H1 (cell line): ENCODE measurements at regions not wholly inside any gene's neighbourhood (a gene's known extent, or its start where the extent isn't known, plus 50 kb on each side); places are given as distances from the start of the nearest gene placed in this dataset.

Source experiments
- CTCF ChIA-PET: fragments of 300-600 bp; sonication (Branson Sonifier 250); formaldehyde crosslinking; loops from one replicate; lab custom pipeline; 2021; ENCODE audit not compliant: partially characterized antibody; lab: Charles Lee
- POLR2A ChIA-PET: fragments of 300-600 bp; sonication (Branson Sonifier 250); formaldehyde crosslinking; loops from one replicate; lab custom pipeline; 2021; ENCODE audit warnings: inconsistent platforms; ENCODE audit not compliant: partially characterized antibody; lab: Charles Lee
- DNase-seq, 2 experiments: peaks; one replicate each; pipeline versions ENCODE4 v3.0.0 to v3.0.0-alpha.2; 2010 to 2022; ENCODE audit warnings: low spot score in 2 of 2, low read depth in 1 of 2, mixed read lengths in 1 of 2
- FAIRE-seq: peaks from 2 replicates; lab custom pipeline; 2011; peaks lifted over from hg19 to GRCh38; lab: Jason Lieb, UNC
- H2AFZ ChIP-seq: 2 replicates; pipeline ENCODE4 v1.8.1; 2012; ENCODE audit warnings: low read length, inconsistent platforms
- H2AK5ac ChIP-seq: 2 replicates; pipeline ENCODE4 v1.6.1; 2013; ENCODE audit warnings: low read depth, low read length
- H2BK120ac ChIP-seq: replicated peaks from 2 replicates; pipeline ENCODE3; 2013; ENCODE audit warnings: low read depth, low read length, inconsistent platforms
- H2BK12ac ChIP-seq: 2 replicates; pipeline ENCODE4 v1.6.1; 2013; ENCODE audit warnings: low read depth, low read length
- H2BK15ac ChIP-seq: 2 replicates; pipeline ENCODE4 v1.6.1; 2013; ENCODE audit warnings: low read length
- H2BK20ac ChIP-seq: 2 replicates; pipeline ENCODE4 v1.6.1; 2013; ENCODE audit warnings: low read length
- H2BK5ac ChIP-seq: 2 replicates; pipeline ENCODE4 v1.6.1; 2013; ENCODE audit warnings: low read depth, low read length
- H3K14ac ChIP-seq: 2 replicates; pipeline ENCODE4 v1.6.1; 2013; ENCODE audit warnings: inconsistent platforms; ENCODE audit not compliant: insufficient read length
- H3K18ac ChIP-seq: 2 replicates; pipeline ENCODE4 v1.6.1; 2013; ENCODE audit warnings: low read length; ENCODE audit errors: extremely low read depth
- H3K23ac ChIP-seq: 2 replicates; pipeline ENCODE4 v1.6.1; 2013; ENCODE audit warnings: inconsistent platforms; ENCODE audit not compliant: insufficient read length
- H3K23me2 ChIP-seq: 2 replicates; pipeline ENCODE4 v1.6.1; 2013; ENCODE audit warnings: low read depth, low read length
- H3K27ac ChIP-seq: 2 replicates; pipeline ENCODE4 v1.6.1; 2011; ENCODE audit warnings: low read depth, low read length, inconsistent platforms
- H3K27me3 ChIP-seq, 4 experiments: replicated peaks in 1 of 4; 1 replicate in 1 of 4; 2 replicates in 3 of 4; pipeline versions ENCODE4 v1.6.1 to v1.8.1; 2011 to 2013; ENCODE audit warnings: low read length in 3 of 4, mild to moderate bottlenecking in 3 of 4, inconsistent platforms in 2 of 4, mixed read lengths in 2 of 4, moderate library complexity in 1 of 4; ENCODE audit not compliant: control insufficient read depth in 3 of 4, insufficient read depth in 3 of 4; ENCODE audit errors: extremely low read depth in 1 of 4
- H3K36me3 ChIP-seq, 4 experiments: 2 replicates each; pipeline versions ENCODE4 v1.6.1 to v1.8.1; 2011 to 2013; ENCODE audit warnings: mild to moderate bottlenecking in 4 of 4, low read length in 3 of 4, moderate library complexity in 2 of 4, control low read depth in 1 of 4, inconsistent platforms in 1 of 4; ENCODE audit not compliant: insufficient read depth in 4 of 4, control insufficient read depth in 2 of 4
- H3K4ac ChIP-seq: replicated peaks from 2 replicates; pipeline ENCODE3; 2013; ENCODE audit warnings: low read length, low read depth, mixed read lengths, inconsistent platforms; ENCODE audit not compliant: insufficient read length
- H3K4me1 ChIP-seq, 4 experiments: replicated peaks in 1 of 4; 1 replicate in 1 of 4; 2 replicates in 3 of 4; pipeline versions ENCODE4 v1.6.1 to v1.8.1; 2011 to 2013; ENCODE audit warnings: low read length in 3 of 4, inconsistent platforms in 2 of 4, mixed read lengths in 1 of 4; ENCODE audit not compliant: insufficient read depth in 4 of 4, control insufficient read depth in 3 of 4
- H3K4me2 ChIP-seq, 2 experiments: 2 replicates each; pipeline versions ENCODE4 v1.6.1 to v1.8.1; 2011 to 2013; ENCODE audit warnings: low read depth in 2 of 2, low read length in 2 of 2, control low read depth in 1 of 2, inconsistent platforms in 1 of 2, mild to moderate bottlenecking in 1 of 2; ENCODE audit not compliant: insufficient read depth in 1 of 2
- H3K4me3 ChIP-seq, 4 experiments: fragments of 200-600, 300-600 bp in 1 of 4; sonication (generic), shearing (Covaris generic), sonication (Bioruptor Twin) in 1 of 4; 2 replicates each; pipeline versions ENCODE4 v1.5.1 to v1.8.1; 2011 to 2016; ENCODE audit warnings: low read length in 4 of 4, low read depth in 3 of 4, control low read depth in 2 of 4, inconsistent platforms in 2 of 4, mild to moderate bottlenecking in 2 of 4, mixed read lengths in 1 of 4, moderate library complexity in 1 of 4; ENCODE audit not compliant: insufficient read depth in 2 of 4; ENCODE audit errors: extremely low read depth in 1 of 4
- H3K56ac ChIP-seq: replicated peaks from 2 replicates; pipeline ENCODE3; 2013; ENCODE audit warnings: low read depth, mild to moderate bottlenecking, mixed read lengths, low read length, inconsistent platforms; ENCODE audit not compliant: insufficient read length
- H3K79me1 ChIP-seq: 2 replicates; pipeline ENCODE4 v1.6.1; 2013; ENCODE audit warnings: low read depth, low read length, control low read depth
- H3K79me2 ChIP-seq, 2 experiments: 2 replicates each; pipeline versions ENCODE4 v1.6.1 to v1.8.1; 2012 to 2013; ENCODE audit warnings: low read length in 2 of 2, mild to moderate bottlenecking in 2 of 2, inconsistent platforms in 1 of 2; ENCODE audit not compliant: insufficient read depth in 2 of 2, control insufficient read depth in 1 of 2
- H3K9ac ChIP-seq, 4 experiments: replicated peaks in 1 of 4; 1 replicate in 1 of 4; 2 replicates in 3 of 4; pipeline versions ENCODE4 v1.6.1 to v1.8.1; 2011 to 2013; ENCODE audit warnings: low read depth in 3 of 4, low read length in 3 of 4, control low read depth in 2 of 4, mild to moderate bottlenecking in 2 of 4, moderate library complexity in 2 of 4, inconsistent platforms in 1 of 4; ENCODE audit errors: extremely low read depth in 1 of 4
- H3K9me3 ChIP-seq, 2 experiments: 2 replicates each; pipeline versions ENCODE4 v1.6.1 to v1.8.1; 2012 to 2013; ENCODE audit warnings: mild to moderate bottlenecking in 2 of 2, moderate library complexity in 2 of 2, control low read depth in 1 of 2, inconsistent platforms in 1 of 2, low read depth in 1 of 2, low read length in 1 of 2, mixed read lengths in 1 of 2; ENCODE audit not compliant: insufficient read depth in 2 of 2
- H4K20me1 ChIP-seq, 2 experiments: replicated peaks in 1 of 2; 2 replicates each; pipeline versions ENCODE3 to v1.8.1; 2011 to 2013; ENCODE audit warnings: inconsistent platforms in 2 of 2, low read length in 2 of 2, mild to moderate bottlenecking in 1 of 2; ENCODE audit not compliant: insufficient read depth in 2 of 2, control insufficient read depth in 1 of 2
- H4K5ac ChIP-seq: 2 replicates; pipeline ENCODE4 v1.6.1; 2013; ENCODE audit warnings: low read length, low read depth, mixed read lengths, inconsistent platforms; ENCODE audit not compliant: insufficient read length
- H4K8ac ChIP-seq: 2 replicates; pipeline ENCODE4 v1.8.0; 2013; ENCODE audit warnings: mild to moderate bottlenecking, moderate library complexity, low read length, inconsistent platforms; ENCODE audit not compliant: insufficient read depth; ENCODE audit errors: extremely low read depth
- H4K91ac ChIP-seq: replicated peaks from 2 replicates; pipeline ENCODE3; 2013; ENCODE audit warnings: low read length, mixed read lengths, inconsistent platforms; ENCODE audit not compliant: insufficient read length
- BCL11A ChIP-seq, 2 experiments: IDR thresholded peaks; one replicate each; pipeline ENCODE4 v1.6.1; 2011; ENCODE audit warnings: low read depth in 2 of 2, low read length in 2 of 2, mild to moderate bottlenecking in 2 of 2
- CBX5 ChIP-seq: fragments of 300-800, 300-1000 bp; sonication (generic); IDR thresholded peaks from 2 replicates; pipeline ENCODE4 v1.7.1; 2016; ENCODE audit warnings: antibody characterized with exemption, low read length, low read depth
- GTF2F1 ChIP-seq: IDR thresholded peaks from 2 replicates; pipeline ENCODE4 v1.6.1; 2012; ENCODE audit warnings: low read depth, low read length, improper control_type of control experiment, borderline replicate concordance
- HDAC2 ChIP-seq, 2 experiments: fragments of 300-600 bp in 1 of 2; sonication (generic) in 1 of 2; IDR thresholded peaks; 2 replicates each; pipeline ENCODE4 v1.6.1; 2011 to 2012; ENCODE audit warnings: low read depth in 2 of 2, low read length in 2 of 2, mild to moderate bottlenecking in 2 of 2, moderate library complexity in 2 of 2, borderline replicate concordance in 1 of 2, inconsistent platforms in 1 of 2
- JUN ChIP-seq: IDR thresholded peaks from 2 replicates; pipeline ENCODE4 v1.6.1; 2011; ENCODE audit warnings: low read depth, mild to moderate bottlenecking, improper control_type of control experiment, low read length
- JUND ChIP-seq: IDR thresholded peaks from 2 replicates; pipeline ENCODE4 v1.6.1; 2011; ENCODE audit warnings: mild to moderate bottlenecking, improper control_type of control experiment, low read length
- MAX ChIP-seq: IDR thresholded peaks from 2 replicates; pipeline ENCODE4 v1.6.1; 2012; ENCODE audit warnings: inconsistent platforms
- RAD21 ChIP-seq, 2 experiments: IDR thresholded peaks in 1 of 2; conservative IDR thresholded peaks in 1 of 2; 2 replicates each; pipeline ENCODE4 v1.6.1; 2011; ENCODE audit warnings: low read depth in 2 of 2, low read length in 2 of 2, improper control_type of control experiment in 1 of 2, inconsistent platforms in 1 of 2, mild to moderate bottlenecking in 1 of 2, moderate library complexity in 1 of 2
- RNF2 ChIP-seq: fragments of 200-900, 300-1000 bp; sonication (generic); IDR thresholded peaks from 2 replicates; pipeline ENCODE4 v1.7.1; 2016; ENCODE audit warnings: borderline replicate concordance, low read depth, mild to moderate bottlenecking, antibody characterized with exemption, low read length; ENCODE audit not compliant: poor library complexity, severe bottlenecking; ENCODE audit errors: missing control alignments
- SIX5 ChIP-seq: IDR thresholded peaks from 2 replicates; pipeline ENCODE4 v1.6.1; 2011; ENCODE audit warnings: mild to moderate bottlenecking, low read depth, low read length
- USF2 ChIP-seq: IDR thresholded peaks from 2 replicates; pipeline ENCODE4 v1.6.1; 2011; ENCODE audit warnings: low read length, improper control_type of control experiment
- ZNF274 ChIP-seq: IDR thresholded peaks from 2 replicates; pipeline ENCODE4 v1.7.0; 2012; ENCODE audit warnings: low read length, borderline replicate concordance; ENCODE audit errors: extremely low read depth
- WGBS, 2 experiments: shearing (Covaris generic) in 1 of 2; methylation state at CpG; one replicate each; pipeline versions ENCODE4 v1.1.6 to v1.1.7; 2013 to 2015; ENCODE audit warnings: low lambda C conversion rate in 2 of 2, mixed read lengths in 2 of 2, inconsistent platforms in 1 of 2, low coverage in 1 of 2, missing lambda C conversion rate in 1 of 2; ENCODE audit not compliant: insufficient replicate concordance in 2 of 2, insufficient coverage in 1 of 2, insufficient read length in 1 of 2; ENCODE audit errors: extremely low coverage in 1 of 2, missing lambda C conversion rate in 1 of 2; 5-methylcytosine and 5-hydroxymethylcytosine counted together

DNA sequence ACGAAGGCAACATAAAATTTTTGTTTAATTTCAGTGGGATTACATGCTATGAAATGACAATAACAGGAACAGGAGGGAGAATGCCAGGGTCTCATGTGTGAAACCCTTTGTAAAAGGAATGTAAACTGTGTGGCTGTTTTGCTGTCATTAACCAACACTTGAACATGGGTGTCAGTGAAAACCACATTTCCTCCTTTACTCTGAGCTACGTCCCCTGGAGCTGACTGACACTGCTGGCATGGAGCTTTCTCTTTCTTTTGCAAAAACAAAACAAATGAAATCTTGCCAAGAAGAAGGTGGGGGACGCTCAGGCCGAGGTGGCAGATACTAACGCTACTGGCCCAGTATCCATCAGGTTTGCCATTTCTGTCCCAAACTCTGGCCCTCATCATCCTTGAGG is 121.4 kb downstream of the DMRT2 start:
- no peak overlapping the region for H3K23ac ChIP-seq
- no peak overlapping the region for H3K27ac ChIP-seq
- H3K9me3 ChIP-seq, result peaks cover 74 to 81% of the 10 kb centered on the region in 2 experiments
- H3K56ac ChIP-seq, result no peak overlapping the region
- H2BK5ac ChIP-seq, result no peak overlapping the region
- H3K14ac ChIP-seq, result no peak overlapping the region
- no peaks in the 10 kb centered on the region; a peak in 1 of 8 replicates for H3K36me3 ChIP-seq
- CTCF ChIA-PET, result no interaction called here
- no peaks in the 10 kb centered on the region for H3K79me2 ChIP-seq
- POLR2A ChIA-PET, result no interaction called here
- FAIRE-seq, result no peak
- no peaks in the 10 kb centered on the region for H3K79me1 ChIP-seq
- H3K4me1 ChIP-seq, result no peaks in the 10 kb centered on the region
- no peak overlapping the region for H3K18ac ChIP-seq
- H2BK12ac ChIP-seq, result no peak overlapping the region
- no peak overlapping the region for H2AFZ ChIP-seq
- no peak overlapping the region for H4K8ac ChIP-seq
- WGBS, 2 experiments, result 72% methylated on average over 5 of the region's 5 CpGs; no CpG with 5 or more reads in 1 of the 2 experiments
- no peaks in the 10 kb centered on the region; the same call in 1 of the 2 replicates for H3K23me2 ChIP-seq
- H3K27me3 ChIP-seq, result no peaks in the 10 kb centered on the region
- no peak overlapping the region for H3K4me2 ChIP-seq
- H4K20me1 ChIP-seq, result no peaks in the 10 kb centered on the region
- no peak overlapping the region for H4K5ac ChIP-seq
- H3K4ac ChIP-seq, result no peak overlapping the region
- no peak overlapping the region for H2BK15ac ChIP-seq
- no peak overlapping the region for H4K91ac ChIP-seq
- H2BK20ac ChIP-seq, result no peak overlapping the region
- H3K4me3 ChIP-seq, result no peak overlapping the region
- no peak overlapping the region; a peak in 1 of 7 replicates for H3K9ac ChIP-seq
- H2AK5ac ChIP-seq, result no peak overlapping the region
- no peak overlapping the region for H2BK120ac ChIP-seq
- DNase-seq, result no peak
- TF ChIP-seq CBX5 (no peak), USF2 (no peak), RNF2 (no peak), MAX (no peak), JUND (no peak), HDAC2 (IDR thresholded peaks at IDR 0.05; ENCODE audit: borderline replicate concordance in 1 of 2, low read depth in 2 of 2, low read length in 2 of 2) (no peak), ZNF274 (no peak), GTF2F1 (no peak), JUN (no peak), SIX5 (no peak), RAD21 (IDR thresholded peaks at IDR 0.05 in 1 of 2, conservative IDR thresholded peaks at IDR 0.05 in 1 of 2; ENCODE audit: low read depth in 2 of 2, low read length in 2 of 2) (no peak), BCL11A (IDR thresholded peaks at IDR 0.05; ENCODE audit: low read depth in 2 of 2, low read length in 2 of 2) (no peak)
